ENCODE measurements at regions not wholly inside any gene's neighbourhood (a gene's known extent, or its start where the extent isn't known, plus 50 kb on each side); places are given as distances from the start of the nearest gene placed in this dataset.

GRCh38 chr21:35703704-35704103, 356.6 kb downstream of the SETD4 start:
- no peaks in the 10 kb centered on the region for H3K27me3 ChIP-seq
- intact Hi-C loops (cut with DNase I) = no loop called here
- no peaks in the 10 kb centered on the region for H3K36me3 ChIP-seq
- no peak overlapping the region for H3K4me3 ChIP-seq
- TF ChIP-seq CTCF (IDR thresholded peaks at IDR 0.05) = no peak
- ATAC-seq (no peak), DNase-seq (no peak)
- H3K4me1 ChIP-seq = no peaks in the 10 kb centered on the region
- H3K27ac ChIP-seq = no peak overlapping the region
- H3K9me3 ChIP-seq = no peaks in the 10 kb centered on the region

- Histone ChIP-seq H3K27me3 (no peaks in the 10 kb centered on the region), H3K36me3 (no peaks in the 10 kb centered on the region), H3K4me1 (peaks cover 17% of the 10 kb centered on the region), H3K4me3 (no peak overlapping the region), H3K27ac (no peak overlapping the region), H3K9me3 (no peaks in the 10 kb centered on the region)
- no peak for DNase-seq
- intact Hi-C loops (cut with DNase I) = no loop called here
- peak; percentile 65 for ATAC-seq
- no peak for TF ChIP-seq CTCF (IDR thresholded peaks at IDR 0.05)
Measured at GRCh38 chr21:35699361-35699760, 361.0 kb downstream of the SETD4 start.

- intact Hi-C loops (cut with DNase I) = no loop called here
- Histone ChIP-seq H3K27ac (no peak overlapping the region), H3K4me3 (no peak overlapping the region), H3K27me3 (no peaks in the 10 kb centered on the region), H3K9me3 (no peaks in the 10 kb centered on the region), H3K4me1 (peaks cover 18% of the 10 kb centered on the region), H3K36me3 (no peaks in the 10 kb centered on the region)
- ATAC-seq (peak; percentile 64), DNase-seq (peak; percentile 76)
- no peak for TF ChIP-seq CTCF (IDR thresholded peaks at IDR 0.05)
Measured at GRCh38 chr21:35697321-35697808, 363.0 kb downstream of the SETD4 start.

- ATAC-seq = no peak
- H3K27me3 ChIP-seq = no peaks in the 10 kb centered on the region
- DNase-seq = no peak
- TF ChIP-seq CTCF (IDR thresholded peaks at IDR 0.05) = no peak
- H3K27ac ChIP-seq = no peak overlapping the region
- H3K4me3 ChIP-seq = no peak overlapping the region
- peaks cover 18% of the 10 kb centered on the region for H3K4me1 ChIP-seq
- no peaks in the 10 kb centered on the region for H3K9me3 ChIP-seq
- no peaks in the 10 kb centered on the region for H3K36me3 ChIP-seq
- intact Hi-C loops (cut with DNase I) = no loop called here
Measured at GRCh38 chr21:35696644-35697043, 363.7 kb downstream of the SETD4 start.

GRCh38 chr21:35692311-35692710, 368.0 kb downstream of the SETD4 start:
- intact Hi-C loops (cut with DNase I) = no loop called here
- DNase-seq (no peak), ATAC-seq (no peak)
- TF ChIP-seq CTCF (IDR thresholded peaks at IDR 0.05) = no peak
- Histone ChIP-seq H3K27ac (no peak overlapping the region), H3K4me3 (no peak overlapping the region), H3K4me1 (peaks cover 11% of the 10 kb centered on the region), H3K9me3 (no peaks in the 10 kb centered on the region), H3K27me3 (peaks cover 5% of the 10 kb centered on the region), H3K36me3 (no peaks in the 10 kb centered on the region)

- H3K9me3 ChIP-seq = no peaks in the 10 kb centered on the region
- no peak for TF ChIP-seq CTCF (IDR thresholded peaks at IDR 0.05)
- intact Hi-C loops (cut with DNase I) = no loop called here
- H3K27ac ChIP-seq = no peak overlapping the region
- no peak overlapping the region for H3K4me3 ChIP-seq
- H3K27me3 ChIP-seq = peaks cover 11% of the 10 kb centered on the region
- DNase-seq (no peak), ATAC-seq (no peak)
- no peaks in the 10 kb centered on the region for H3K36me3 ChIP-seq
- H3K4me1 ChIP-seq = peaks cover 3% of the 10 kb centered on the region
Measured at GRCh38 chr21:35690436-35690835, 369.9 kb downstream of the SETD4 start.

Data from upper lobe of right lung (tissue), 1 donor.